GM19463 (cell line): ENCODE measurements at regions not wholly inside any gene's neighbourhood (a gene's known extent, or its start where the extent isn't known, plus 50 kb on each side); places are given as distances from the start of the nearest gene placed in this dataset.
"Not testable (repeated sequence)": the region's sequence is repeated elsewhere in the genome, so short reads cannot be mapped to it uniquely, and the experiment has no call there.

Experiments
- ATAC-seq: cut with Tn5 transposase; IDR thresholded peaks from one replicate; pipeline ENCODE4 v1.9.1; 2021; ENCODE audit warnings: mild to moderate bottlenecking, moderate library complexity; ENCODE audit not compliant: unreplicated experiment

DNA sequence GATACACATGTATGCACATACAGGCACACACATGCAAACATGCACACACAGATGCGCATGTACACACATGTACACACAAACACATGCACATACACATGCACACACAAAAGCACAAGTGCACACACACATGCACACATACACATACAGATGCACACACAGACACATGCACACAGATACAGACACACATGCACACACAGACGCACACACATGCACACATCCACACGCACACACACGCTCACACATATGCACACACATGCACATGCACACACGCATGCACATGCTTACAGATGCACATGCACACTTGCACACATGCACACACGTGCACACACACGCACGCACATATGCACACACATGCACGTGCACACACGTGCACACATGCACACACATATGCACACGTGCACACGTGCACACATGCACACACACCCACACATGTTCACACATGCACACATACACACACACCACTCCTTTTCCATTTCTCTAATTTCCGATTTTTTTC is 283.8 kb upstream of the FRG2C start:
- ATAC-seq = no peak

DNA sequence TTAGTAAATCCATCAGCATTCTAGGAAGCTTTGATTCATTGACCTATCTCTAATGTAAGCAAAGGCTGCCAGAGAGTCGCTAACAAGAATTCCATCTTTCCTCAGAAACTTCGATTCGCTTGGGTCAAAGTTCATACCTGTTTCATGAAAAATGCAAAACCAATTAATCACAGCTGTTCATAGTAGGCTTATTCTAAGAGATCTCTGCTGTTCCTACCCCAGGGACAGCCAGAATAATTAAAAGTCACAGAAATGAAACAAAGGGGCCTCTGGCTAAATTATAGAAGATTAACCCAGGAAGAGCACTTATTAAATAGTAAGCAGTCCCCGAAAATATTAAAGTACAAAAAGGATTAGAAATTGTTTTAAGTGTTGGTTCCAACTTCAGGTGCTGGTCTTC is 280.1 kb upstream of the FRG2C start:
- not testable (repeated sequence) for ATAC-seq

DNA sequence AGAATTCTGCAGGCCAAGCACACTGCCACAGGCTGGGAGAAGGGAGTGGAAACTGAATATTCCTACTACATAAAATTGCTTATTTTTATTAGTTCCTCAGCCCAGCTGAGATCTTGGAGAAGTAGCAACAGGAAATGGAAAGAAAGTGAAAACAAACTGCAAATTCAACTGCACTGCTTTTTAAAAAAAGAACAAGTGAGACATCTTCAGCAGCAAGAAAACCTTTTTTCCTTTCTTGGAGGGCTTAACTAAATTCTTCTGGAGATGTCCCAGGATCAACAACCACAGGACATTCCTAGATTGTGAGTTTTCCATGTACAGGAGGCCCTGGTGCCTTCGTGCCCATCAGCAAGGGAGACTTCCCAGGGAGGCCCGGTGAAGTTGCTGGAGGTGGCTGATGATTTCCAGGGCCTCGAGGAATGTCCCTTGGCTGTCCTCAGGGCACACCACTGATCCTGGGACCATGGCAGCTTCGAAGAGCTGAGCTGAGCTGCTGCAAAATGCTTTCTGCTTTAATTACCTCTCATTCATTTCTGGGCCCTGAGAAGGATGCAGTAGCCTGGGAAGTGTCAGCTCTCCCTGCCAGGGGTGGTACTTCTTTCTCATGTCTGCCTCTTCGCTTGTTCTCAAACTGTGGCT is 275.5 kb upstream of the FRG2C start:
- not testable (repeated sequence) for ATAC-seq

DNA sequence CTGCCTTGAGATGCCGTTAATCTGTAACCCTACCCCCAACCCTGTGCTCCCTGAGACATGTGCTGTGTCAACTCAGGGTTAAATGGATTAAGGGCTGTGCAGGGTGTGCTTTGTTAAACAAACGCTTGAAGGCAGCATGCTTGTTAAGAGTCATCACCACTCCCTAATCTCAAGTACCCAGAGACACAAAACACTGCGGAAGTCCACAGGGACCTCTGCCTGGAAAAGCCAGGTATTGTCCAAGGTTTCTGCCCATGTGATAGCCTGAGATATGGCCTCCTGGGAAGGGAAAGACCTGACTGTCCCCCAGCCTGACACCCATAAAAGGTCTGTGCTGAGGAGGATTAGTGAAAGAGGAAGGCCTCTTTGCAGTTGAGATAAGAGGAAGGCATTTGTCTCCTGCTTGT is 270.8 kb upstream of the FRG2C start:
- not testable (repeated sequence) for ATAC-seq

DNA sequence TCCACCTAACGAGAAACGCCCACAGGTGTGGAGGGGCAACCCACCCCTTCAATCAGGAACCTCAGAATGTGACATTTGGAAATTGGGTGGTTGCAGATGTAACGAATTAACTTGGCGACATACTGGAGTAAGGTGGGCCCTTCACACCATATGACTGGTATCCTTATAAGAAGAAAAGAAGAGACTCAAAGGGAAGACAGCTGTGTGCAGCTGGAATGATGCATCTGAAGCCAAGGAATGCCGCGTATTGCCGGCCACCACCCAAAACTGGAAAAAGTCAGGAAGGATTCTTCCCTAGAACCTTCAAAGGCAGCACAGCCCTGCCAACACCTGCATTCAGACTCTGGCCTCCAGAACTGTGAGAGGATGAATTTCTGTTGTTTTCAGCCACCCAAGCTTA is 270.0 kb upstream of the FRG2C start:
- ATAC-seq = not testable (repeated sequence)

DNA sequence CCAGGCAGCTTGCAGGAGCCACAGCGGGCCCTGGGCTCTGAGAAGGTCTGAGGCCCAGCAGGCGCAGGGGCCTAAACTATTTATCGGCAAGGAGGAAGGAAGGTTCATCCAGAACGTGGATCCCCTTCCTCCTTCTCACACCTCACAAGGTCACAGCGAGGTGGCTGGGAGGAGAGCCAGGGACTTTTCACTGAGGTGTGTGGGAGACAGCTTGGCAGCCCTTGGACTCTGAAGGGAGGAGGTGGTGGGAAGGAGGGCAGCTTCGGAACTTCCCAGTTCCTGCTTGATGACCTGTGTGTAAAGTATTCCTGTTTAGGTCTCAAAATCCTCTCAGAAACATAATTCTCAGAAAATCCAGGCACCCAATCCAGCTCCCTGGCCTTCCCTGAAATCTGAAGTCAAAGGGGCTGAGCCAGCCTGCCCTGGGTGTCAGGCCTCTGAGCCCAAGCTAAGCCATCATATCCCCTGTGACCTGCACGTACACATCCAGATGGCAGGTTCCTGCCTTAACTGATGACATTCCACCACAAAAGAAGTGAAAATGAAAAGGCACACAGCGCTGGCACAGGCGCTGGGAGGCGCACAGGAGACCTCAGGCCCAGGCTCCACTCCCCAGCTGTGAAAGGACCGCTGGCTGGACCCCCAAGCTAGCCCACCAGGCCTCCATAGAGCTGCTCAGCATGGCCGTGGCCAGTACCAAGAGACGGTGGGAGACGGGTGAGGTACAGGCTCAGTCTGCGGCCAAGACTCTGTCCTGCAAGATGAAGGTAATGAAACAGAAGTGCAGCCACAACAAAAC is 269.4 kb upstream of the FRG2C start:
- not testable (repeated sequence) for ATAC-seq

DNA sequence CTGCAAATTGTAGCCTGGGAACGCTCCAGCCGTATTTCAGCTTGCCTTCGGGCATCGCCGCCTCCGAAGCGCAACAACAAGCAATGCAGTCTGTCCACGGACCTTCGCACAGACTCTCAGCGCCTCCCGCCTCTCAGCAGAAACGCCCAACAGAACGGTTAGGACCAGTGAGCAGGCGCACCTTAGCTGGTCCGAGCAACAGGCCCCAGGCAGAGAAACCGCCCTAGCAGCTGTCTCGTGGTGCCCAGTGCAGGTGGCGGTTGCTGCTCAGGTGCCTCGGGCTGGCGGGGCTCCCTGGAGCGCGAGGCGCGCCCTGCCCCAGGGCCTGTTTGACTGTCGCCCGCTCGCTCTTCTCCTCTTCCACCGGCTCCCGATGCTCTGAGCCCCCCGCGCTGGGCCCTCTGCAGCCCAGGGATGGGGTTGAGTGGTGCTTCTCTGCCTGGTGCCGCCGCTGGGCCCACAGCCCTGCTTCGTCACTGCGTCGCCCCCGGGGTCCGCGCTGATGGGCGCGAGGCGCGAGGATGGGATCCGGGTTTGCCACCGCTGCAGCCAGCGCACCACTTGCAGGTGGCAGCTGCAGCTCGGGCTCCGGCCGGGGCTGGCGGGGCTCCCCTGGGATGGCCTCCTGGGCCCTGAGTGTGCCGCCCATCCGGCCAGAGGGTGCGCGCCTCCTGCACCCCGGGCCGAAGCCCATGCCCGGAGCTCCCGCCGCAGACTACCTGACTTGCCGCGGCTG is 268.4 kb upstream of the FRG2C start:
- ATAC-seq = no peak

DNA sequence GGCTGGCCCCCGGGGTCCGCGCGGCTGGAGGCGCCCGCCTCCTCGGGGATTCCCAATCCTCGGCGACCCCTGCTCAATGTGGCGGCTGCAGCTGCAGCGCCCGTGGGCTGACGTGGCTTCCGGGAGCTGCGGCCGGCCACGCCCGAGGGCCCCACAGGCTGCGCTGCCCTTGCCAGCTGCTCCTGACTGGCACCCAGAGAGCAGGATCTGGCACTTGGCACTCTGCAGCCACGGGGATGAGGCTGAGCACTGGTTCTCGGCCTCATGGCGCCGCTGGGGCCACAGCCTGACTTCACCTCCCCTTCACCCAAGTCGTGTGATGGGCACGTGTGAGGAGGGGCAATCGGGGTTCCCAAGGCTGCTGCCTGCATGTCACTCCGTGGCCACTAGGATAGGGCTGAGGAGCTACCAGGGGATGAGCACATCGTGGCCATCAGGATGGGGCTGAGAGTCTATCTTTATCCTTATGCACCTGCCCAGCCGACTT is 267.8 kb upstream of the FRG2C start:
- no peak for ATAC-seq

DNA sequence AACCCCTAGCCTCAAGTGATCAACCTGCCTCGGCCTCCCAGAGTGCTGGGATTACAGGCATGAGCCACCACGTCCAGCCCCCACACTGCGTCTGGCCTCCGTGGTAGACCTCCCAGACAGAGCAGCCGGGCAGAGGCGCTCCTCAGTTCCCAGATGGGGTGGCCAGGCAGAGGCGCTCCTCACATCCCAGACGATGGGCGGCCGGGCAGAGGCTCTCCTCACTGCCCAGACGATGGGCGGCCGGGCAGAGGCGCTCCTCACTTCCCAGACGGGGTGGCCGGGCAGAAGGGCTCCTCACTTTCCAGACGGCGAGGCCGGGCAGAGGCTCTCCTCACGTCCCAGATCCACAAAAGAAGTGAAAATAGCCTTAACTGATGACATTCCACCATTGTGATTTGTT is 266.6 kb upstream of the FRG2C start:
- not testable (repeated sequence) for ATAC-seq

DNA sequence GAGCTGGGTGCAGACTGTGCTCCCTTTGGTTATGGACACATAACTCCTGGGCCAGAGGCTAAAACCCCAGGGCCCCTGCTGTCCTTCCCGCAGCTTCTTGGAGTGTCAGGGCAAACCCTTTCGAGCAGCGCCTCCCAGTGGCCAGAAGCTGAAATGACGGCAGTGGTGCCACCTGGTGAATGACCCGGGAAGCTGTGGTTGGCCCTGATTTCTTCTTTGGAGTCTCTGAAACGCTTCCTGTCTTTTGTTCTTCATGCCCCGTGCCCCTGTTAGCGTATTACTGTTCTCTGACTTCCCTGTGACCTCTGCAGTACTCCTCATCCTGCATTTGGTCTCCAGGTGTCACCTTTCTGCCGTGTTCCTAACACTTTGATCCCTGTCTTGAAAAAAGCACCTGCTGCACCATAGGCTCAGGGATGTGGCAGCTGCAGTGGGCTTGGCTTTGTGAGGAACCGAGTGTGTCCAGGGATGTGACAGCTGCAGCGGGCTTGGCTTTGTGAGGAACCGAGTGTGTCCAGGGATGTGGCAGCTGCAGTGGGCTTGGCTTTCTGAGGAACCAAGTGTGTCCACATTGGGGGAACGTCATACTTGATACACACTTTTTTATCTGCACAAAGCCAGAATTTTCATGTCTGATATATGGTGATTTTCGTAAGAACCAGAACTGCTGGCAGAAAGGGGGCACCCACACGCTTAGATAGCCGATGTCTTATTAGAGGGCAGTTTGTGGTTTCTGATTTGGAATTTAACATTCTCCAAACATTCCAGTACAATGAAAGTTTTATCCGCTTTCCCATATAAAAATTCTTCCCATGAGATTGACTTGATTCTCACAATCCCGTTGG is 241.8 kb upstream of the FRG2C start:
- not testable (repeated sequence) for ATAC-seq

DNA sequence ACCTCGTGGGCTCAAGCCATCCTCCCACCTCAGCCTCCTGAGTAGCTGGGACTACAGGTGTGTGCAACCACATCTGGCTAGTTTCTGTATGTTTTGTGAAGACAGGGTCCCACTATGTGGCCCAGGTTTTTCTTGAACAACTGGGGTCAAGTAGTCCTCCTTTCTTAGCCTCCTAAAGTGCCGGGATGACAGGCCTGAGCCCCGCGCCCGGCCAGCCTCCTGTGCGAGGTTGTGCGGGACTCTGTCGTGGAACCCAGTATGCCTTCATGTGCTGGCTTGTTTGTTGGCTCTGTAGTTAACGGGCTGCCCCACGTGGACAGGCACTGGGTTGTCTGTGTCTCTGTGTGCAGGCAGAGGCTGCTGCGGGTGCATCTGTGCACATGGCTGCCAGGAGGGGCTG is 238.7 kb upstream of the FRG2C start:
- ATAC-seq = not testable (repeated sequence)

DNA sequence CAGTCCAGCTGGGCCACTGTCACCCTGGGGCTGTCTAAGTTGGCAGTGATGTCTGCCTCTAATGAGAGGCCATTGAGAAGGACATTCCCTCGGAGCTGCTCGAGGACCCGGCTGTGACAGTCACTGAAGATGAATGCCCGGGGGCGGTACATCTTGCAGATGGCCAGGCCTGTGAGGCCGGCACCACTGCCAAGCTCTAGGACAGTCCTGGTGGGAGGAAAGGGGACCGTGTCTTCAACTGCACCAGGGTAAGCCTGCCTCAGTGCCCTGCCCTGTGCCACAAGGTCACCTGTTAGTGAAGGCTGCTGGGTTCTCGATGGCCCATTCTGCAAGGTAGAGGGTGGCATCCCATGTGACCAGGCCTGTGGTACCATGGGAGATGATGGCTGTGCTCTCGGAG is 236.6 kb upstream of the FRG2C start:
- ATAC-seq = not testable (repeated sequence)

DNA sequence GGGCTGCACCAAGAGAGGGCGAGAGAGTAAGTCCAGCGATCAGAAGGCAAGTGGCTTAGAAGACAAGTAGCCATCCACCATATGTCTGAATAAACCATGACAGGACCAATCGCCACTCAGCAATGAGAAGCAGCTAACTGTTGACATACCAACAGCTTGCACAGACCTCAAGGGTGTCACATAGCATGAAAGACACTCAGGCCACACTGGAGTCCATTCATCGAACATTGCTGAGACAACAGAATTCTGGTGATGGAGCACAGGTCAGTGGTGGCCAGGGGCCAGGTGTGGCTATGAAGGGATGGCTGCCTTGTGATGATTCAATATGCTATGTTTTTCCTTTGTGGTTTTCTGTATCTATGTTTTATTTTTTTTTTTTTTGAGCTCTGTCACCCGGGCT is 236.2 kb upstream of the FRG2C start:
- not testable (repeated sequence) for ATAC-seq

DNA sequence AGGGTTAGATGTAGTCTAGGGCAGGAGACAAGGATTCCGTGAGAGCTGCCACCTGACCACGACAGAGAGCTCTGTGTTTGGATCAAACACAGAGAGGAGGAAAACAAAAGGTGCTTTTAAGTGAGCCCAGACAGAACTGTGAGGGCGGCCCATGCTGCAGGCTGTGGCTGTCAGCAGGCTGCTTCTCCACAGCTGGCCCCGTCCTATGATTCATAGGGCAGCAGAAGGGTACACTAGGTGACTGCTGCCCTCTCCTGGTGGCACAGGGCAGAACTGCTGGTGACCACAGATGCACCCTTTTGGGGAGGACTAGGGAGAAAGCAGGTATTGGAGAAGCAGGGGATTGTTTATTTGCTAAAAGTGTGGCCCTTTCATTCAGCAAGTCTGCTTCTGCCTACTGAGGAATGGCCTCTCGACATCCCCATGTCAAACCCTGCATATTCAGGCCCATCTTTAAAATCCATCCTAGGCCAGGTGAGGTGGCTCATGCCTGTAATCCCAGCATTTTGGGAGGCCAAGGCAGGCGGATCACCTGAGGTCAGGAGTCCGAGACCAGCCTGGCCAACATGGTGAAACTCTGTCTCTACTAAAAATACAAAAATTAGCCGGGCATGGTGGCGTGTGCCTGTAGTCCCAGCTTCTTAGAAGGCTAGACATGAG is 234.4 kb upstream of the FRG2C start:
- ATAC-seq = not testable (repeated sequence)

DNA sequence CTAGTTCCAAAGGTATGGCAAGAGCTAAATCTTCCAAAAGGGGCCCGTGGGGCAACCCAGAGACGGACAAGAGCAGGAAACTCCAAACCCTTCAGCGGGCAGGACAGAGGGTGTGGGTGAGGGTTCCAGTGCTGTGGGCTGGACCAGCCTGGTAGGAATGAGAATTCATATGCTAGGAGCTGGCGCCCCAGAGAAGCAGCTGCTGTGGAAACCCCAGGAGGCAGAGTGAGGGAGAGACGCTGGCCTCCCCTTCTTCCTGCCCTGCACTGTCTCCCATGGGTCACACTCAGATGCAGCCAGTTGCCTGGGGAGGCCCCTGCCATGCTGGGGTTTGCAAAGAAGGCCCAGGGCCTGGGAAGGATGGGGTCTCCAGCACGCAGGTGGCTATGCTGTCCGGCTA is 233.7 kb upstream of the FRG2C start:
- ATAC-seq = not testable (repeated sequence)

DNA sequence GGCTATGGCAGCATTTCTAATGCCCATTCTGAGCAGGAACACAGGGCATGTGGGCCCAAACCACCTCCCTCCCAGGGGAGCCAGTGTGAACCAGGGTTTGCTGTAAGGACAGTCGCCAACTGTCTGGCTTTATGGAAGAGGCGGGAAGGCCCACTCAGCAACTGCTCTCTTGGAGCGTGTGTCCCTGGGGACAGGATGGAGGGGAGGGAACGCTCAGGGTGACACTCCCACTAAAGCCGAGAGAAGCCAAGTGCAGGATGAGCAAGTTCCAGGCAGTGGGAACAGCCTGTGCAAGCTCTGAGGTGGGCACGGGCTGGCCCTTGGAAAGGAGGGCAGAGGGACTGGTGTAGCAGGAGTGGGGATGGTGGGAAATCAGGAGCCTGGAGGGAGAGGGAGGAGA is 233.0 kb upstream of the FRG2C start:
- ATAC-seq = not testable (repeated sequence)

DNA sequence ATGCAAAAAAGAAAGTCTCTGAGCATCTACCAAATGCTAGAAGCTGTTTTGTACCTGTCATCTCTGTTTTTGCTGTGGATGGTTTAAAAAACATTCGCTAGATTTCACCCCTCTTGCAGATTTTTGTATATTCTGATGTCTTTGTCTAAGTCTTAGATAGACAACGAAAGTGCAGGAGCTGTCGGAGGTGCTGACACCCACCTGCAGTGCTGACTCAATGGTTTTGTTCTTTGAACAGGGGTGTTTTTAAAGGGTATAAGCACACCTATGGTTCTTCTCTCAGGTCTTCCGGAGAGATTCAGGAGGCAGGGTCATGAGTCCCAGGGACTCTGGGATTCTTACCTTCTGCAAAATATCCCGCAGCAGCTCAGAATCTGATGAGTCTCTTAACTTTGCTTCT is 231.7 kb upstream of the FRG2C start:
- not testable (repeated sequence) for ATAC-seq

DNA sequence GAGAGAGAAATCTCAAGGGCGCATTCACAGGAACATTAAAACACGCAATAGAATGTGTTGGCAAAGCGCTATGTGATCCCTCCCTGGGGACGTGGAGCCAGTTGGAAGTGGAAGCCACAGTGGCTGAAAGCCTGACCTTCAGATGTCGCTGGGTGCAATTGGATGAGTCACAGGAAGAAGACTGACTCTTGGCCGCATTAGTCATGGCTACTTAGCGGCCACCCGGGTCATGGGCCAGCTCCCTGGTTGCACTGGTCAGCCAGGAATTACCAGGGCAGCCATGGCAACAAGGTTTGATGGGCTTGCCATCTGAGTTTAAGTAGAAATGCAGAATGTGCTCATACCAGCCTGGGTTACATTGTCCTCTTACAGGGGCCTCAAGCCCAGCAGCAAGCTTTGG is 231.2 kb upstream of the FRG2C start:
- not testable (repeated sequence) for ATAC-seq

DNA sequence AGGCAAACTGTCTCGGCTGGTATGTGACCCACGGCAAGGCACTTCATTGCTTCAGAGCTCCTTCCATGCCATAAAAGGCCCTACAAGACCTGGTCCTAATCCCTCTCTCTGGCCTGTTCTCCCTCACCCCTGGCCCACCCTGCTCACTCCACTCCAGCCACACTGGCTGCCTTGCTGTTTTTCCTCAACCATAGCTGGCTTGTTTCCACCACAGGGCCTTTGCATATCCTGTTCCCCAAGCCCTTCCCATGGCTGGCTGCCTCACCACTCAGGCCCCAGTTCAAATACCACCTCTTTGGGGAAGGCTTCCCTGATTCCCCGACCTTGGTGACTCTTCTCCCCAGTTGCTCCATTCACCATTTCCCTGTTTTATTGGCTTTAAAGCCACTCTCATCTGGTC is 230.8 kb upstream of the FRG2C start:
- not testable (repeated sequence) for ATAC-seq
